Sciatic nerve (tissue), 2 donors: ENCODE measurements at regions not wholly inside any gene's neighbourhood (a gene's known extent, or its start where the extent isn't known, plus 50 kb on each side); places are given as distances from the start of the nearest gene placed in this dataset.

Experiments used
- ATAC-seq: fragments of 200-7000 bp; cut with Tn5 transposase; one replicate; pipeline ENCODE4 v1.9.1; 2020; ENCODE audit warnings: mild to moderate bottlenecking, moderate library complexity
- DNase-seq: peaks from one replicate; pipeline ENCODE4 v3.0.0-alpha.2; 2020; ENCODE audit warnings: low spot score
- intact Hi-C: fragments of 100-400 bp; cut with DNase I; formaldehyde crosslinking; loops from one replicate; pipeline ENCODE4 v1.14.2; 2022
- donor health status: DM: no; HTN: no; CAD: no.
- donor health status: DM: no; HTN: no; CAD: no.

GRCh38 chrX:9330249-9330982 lies 134.4 kb upstream of the TBL1X start:
- DNase-seq: no peak
- ATAC-seq: no peak
- intact Hi-C loops: no loop called here

- no peak for ATAC-seq
- intact Hi-C loops: no loop called here
Measured at GRCh38 chrX:9333873-9334560, 130.8 kb upstream of the TBL1X start.

DNA sequence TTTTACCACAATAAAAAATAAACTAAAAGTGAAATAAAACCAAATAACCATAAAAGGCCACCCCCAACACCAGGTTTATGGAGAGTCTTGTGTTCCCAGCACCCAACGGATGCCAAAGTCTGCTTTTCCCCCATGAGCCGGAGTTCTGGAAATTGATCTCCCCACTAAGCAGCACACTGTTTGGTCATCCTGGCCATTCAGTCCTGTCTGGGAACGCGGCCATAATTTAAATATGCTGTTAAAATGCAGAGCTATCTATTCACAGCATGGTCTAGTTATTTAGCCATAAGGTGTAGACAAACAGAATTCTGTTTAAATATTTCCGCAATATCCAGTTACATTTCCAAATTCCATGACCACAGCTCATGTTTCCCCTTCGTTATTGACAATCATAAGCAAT lies 129.6 kb upstream of the TBL1X start:
- DNase-seq (no peak), ATAC-seq (no peak)
- intact Hi-C loops: no loop called here

More at GRCh38 chrX:9333873-9334560, 130.8 kb upstream of the TBL1X start:
- DNase-seq: no peak

GRCh38 chrX:9336456-9336855 lies 128.4 kb upstream of the TBL1X start:
- intact Hi-C loops: no loop called here

DNA sequence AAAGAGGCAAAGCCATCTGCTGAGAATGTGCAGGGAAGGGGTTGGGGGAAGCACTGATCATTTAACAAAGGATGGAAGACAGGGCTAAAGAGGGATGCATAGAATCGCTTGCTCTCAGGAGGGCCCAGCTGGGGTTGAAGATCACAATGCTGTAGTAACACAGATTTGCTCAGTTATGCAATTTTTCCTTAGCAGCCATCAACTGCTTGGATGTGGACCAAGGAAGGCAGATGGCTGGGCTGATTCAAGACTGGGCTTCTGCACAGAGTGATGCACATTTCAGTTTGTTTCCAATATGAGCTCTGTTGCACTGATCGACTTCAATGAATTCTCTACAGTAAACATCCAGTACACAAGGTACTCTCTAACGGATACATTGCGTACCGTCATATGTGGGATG lies 127.8 kb upstream of the TBL1X start:
- DNase-seq (no peak), ATAC-seq (peak; percentile 40)
- intact Hi-C loops: no loop called here

More at GRCh38 chrX:9336456-9336855, 128.4 kb upstream of the TBL1X start:
- DNase-seq (no peak), ATAC-seq (no peak)

GRCh38 chrX:9338986-9339385 lies 125.9 kb upstream of the TBL1X start:
- intact Hi-C loops: no loop called here
- ATAC-seq (no peak), DNase-seq (no peak)

DNA sequence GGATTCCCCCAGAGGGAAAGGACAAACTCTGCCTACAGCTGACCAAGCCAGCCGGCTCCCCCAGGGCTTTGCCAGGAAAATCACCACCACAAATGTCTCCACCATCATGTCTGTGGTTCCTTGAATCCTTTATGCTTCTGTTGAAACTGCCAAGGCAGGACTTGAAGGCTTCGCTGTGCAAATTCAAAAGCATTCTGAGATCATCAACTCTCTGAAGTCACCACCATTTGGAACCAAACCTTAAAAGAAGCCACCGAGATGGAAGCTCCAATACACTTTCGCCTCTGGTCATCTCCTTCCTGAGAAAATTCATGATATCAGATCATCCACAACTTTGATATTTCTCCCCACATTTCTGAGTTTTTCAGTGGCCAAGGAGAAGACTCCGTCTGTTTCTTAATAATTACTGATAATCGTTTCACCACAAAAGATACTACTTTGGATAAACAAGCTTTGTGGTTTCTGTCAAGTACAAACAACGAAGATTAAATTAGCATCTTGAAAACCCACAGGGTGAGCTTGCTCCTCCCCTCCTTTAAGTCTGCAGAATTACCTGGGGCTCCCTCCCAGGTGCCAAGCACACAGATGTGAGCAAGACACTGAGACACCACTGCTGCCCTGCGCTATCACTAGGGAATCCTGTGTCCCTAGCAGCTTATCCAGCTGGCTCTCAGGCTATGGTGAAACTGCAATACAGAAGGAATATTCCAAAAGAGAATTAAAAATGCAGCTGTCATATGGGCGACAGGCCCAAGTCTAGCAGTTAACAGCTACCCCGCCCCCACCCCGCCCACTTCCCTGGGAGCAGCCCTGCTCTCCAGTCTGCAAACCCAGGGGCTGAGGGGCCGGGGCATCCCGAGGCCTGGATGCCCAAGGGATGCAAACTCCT lies 125.0 kb upstream of the TBL1X start:
- ATAC-seq: peak; percentile 51
- intact Hi-C loops: loop anchor here (5.0 kb wide), 1 partner anchor 122 kb away; no protein-coding TSS in a partner anchor
- DNase-seq: no peak

DNA sequence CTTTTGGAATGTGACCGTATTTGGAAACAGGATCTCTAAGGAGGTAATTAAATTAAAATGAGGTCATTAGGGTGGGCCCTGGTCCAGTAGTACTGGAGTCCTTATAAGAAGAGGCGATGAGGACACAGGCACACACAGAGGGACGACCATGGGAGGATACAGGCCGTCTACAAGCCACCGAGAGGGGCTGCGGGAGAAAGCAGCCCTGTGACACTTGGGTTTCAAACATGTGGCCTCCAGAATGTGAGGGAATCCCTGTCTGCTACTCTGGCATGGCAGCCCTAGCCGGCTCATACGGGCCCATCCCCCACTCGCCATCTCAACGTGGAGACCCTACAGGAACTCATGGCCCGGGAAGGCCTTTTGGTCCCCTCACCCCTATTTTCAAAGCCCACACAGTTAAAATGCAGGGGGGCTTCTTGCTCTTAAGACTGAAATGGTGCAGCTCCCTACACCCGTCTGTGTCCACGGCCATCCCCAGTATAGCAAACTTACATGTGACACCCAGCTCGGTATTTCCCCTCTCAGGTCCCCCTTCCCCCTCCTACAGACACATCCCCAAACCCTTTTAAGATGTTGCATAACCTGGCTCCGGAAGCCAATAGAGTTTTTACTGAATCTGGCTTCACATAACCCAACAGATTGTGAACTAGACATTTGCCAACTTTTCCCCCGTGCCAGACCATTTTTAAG lies 124.1 kb upstream of the TBL1X start:
- no peak for DNase-seq
- peak; percentile 71 for ATAC-seq
- intact Hi-C loops: loop anchor here (5.0 kb wide), 1 partner anchor 122 kb away; no protein-coding TSS in a partner anchor

- DNase-seq: peak; percentile 86
- ATAC-seq: peak; percentile 62
- intact Hi-C loops: loop anchor here (5.0 kb wide), 1 partner anchor 121 kb away; no protein-coding TSS in a partner anchor
Measured at GRCh38 chrX:9341291-9342201, 123.3 kb upstream of the TBL1X start.

- ATAC-seq (peak; percentile 88), DNase-seq (peak; percentile 90)
- intact Hi-C loops: loop anchor here (5.0 kb wide), 1 partner anchor 120 kb away; no protein-coding TSS in a partner anchor
Measured at GRCh38 chrX:9342561-9343051, 122.3 kb upstream of the TBL1X start.

DNA sequence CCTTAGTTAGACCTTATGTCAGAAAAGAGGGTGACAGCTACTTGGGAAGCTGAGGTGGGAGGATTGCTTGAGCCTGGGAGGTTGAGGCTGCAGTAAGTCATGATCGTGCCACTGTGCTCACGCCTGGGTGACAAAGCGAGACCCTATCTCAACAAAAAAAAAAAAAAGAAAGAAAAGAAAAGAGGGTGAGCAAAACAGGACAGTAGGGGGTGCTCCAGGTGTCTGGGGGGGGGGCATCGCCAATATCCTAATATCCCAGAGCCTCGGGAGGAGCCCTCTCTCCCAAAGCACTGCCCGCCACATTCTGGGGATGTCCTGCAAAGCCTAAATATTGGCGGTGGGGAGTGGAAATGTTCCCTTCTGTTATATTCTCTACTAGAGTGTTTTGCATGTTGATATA lies 120.9 kb upstream of the TBL1X start:
- intact Hi-C loops: loop anchor here (5.0 kb wide), 1 partner anchor 118 kb away; no protein-coding TSS in a partner anchor
- ATAC-seq: no peak
- no peak for DNase-seq

GRCh38 chrX:9345957-9346356 lies 118.9 kb upstream of the TBL1X start:
- intact Hi-C loops: no loop called here
- DNase-seq (no peak), ATAC-seq (no peak)

DNA sequence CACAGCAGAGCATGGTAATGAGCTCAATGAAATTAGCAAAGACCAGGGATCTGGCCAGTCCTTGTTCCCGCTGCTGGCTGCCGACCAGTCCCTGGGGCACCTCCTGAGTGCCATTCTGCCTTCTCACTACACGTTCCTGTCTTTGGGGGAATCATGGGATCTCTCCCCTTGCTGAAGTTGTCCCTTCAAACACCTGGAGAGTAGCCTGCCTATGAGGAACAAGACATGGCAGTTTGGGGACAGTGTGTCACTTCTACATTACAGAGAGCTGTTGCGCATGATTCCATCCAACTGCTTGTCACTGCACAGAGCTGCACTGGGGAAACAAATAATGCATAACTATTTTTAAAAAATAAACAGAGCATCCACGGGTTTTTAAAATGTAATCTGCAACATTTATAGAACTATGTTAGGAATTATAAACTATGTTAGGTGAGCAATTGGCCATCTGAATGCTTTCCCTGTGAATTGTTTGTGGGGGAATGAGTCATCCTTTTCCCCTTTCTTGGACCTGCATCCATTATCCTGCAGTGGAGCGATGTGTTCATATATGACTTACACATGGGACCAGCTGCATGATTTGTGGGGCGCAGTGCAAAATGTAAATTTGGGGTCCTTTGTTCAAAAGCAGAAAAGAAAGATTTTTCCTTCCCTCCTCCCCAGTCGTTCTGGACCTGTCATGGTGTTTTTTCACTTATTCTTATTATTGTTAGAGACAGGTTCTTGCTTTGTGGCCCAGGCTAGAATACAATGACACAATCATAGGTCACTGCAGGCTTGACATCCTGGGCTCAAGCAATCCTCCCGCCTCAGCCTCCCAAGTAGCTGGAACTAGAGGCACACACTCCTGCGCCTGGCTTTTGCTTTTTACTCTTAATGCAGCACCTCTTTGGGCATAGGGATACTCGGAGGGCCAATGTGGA lies 115.0 kb upstream of the TBL1X start:
- no peak for ATAC-seq
- intact Hi-C loops: no loop called here
- no peak for DNase-seq

DNA sequence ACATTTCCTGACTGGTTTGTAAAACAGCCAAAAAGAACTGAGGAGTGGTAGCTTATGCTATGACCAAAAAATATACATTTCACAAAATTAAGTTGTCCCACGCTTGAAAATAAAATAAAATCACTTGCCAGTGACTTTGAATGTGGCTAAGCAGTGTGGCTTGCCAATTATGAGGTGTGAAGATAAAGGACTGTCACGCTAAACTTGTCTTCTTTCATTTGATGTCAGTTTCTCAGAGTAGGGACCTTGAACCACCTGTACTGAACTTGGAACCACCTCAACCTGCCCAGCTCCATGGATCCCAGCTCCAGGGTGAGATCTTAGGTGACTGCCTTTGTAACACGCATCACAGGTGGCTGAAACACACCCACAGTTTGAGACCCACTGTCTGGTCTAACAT lies 113.7 kb upstream of the TBL1X start:
- ATAC-seq: no peak
- intact Hi-C loops: no loop called here
- no peak for DNase-seq

DNA sequence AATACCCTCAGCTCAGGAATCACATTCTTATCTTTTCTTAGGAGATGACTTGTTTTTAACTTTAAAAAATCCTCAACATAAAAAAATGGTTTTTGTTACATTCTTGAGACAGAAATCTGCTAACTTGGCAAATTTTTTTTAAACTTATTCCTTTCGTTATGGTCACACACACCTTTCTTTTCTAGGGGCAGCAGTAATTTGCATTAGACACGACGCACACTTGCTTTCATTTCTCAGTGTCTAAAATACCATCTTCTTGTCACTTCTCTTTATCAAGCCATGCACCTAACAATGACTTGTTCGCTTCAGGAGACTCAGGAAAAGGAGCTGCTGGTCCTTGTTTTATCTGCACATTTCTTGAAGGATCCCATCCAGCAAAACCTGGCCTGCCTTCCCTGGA lies 112.6 kb upstream of the TBL1X start:
- intact Hi-C loops: no loop called here
- ATAC-seq: no peak

GRCh38 chrX:9352694-9353411 lies 112.0 kb upstream of the TBL1X start:
- DNase-seq: no peak
- peak; percentile 67 for ATAC-seq
- intact Hi-C loops: no loop called here

More for the DNA sequence above, 112.6 kb upstream of the TBL1X start:
- no peak for DNase-seq
